ENCODE measurements at regions not wholly inside any gene's neighbourhood (a gene's known extent, or its start where the extent isn't known, plus 50 kb on each side); places are given as distances from the start of the nearest gene placed in this dataset.

DNA sequence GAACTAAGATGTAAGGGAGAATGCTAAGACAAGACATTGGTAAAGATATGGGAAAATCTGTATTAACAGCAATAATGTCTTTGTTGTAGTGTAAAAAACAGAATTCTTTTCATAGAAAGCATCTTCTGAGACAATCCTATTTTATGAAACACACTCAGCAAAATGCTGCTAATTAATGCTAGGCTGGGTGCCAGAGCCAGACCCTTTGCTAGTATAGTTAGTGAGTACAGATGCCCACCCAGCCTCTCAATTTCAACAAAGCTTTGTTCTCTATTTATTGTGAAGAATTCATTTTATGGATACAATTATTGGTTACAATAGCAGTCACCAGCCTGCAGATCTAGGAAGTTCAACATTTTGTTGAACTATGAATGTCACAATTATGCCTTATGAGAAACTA, 131.0 kb downstream of the SEM1 start:
- TF ChIP-seq CTCF (IDR thresholded peaks at IDR 0.05; ENCODE audit: low read depth, low read length) (no peak), EZH2phosphoT487 (IDR thresholded peaks at IDR 0.05; ENCODE audit: low read depth) (no peak)
